GM15510 (cell line): ENCODE measurements at regions not wholly inside any gene's neighbourhood (a gene's known extent, or its start where the extent isn't known, plus 50 kb on each side); places are given as distances from the start of the nearest gene placed in this dataset.

Experiments used
- POLR2A ChIP-seq: IDR thresholded peaks from 3 replicates; pipeline ENCODE4 v1.6.1; 2011; ENCODE audit warnings: borderline replicate concordance; ENCODE audit not compliant: insufficient read length; ENCODE audit errors: extremely low read depth

GRCh38 chr14:50003213-50004021, 110.5 kb downstream of the ARF6 start:
- peak; percentile 82 for TF ChIP-seq POLR2A

DNA sequence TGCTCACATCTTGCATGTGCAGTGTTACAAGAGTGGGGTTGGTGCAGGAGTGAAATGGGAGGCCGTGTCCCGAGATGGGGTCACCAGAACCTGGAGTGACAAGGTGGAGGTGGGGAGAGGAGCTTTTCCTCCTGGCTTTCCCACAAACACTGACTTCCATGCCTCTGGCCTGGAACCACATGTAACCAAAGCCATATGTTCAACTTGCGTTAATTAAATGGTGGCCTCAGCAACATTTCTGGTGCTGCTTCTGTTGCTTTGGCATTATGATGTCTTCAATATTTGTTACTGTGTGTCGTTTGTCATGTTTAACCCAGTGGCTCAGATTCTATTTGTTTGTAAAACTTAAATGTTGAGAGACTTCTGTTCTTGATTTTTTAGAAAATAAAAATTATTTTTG, 110.2 kb downstream of the VCPKMT start:
- no peak for TF ChIP-seq POLR2A

DNA sequence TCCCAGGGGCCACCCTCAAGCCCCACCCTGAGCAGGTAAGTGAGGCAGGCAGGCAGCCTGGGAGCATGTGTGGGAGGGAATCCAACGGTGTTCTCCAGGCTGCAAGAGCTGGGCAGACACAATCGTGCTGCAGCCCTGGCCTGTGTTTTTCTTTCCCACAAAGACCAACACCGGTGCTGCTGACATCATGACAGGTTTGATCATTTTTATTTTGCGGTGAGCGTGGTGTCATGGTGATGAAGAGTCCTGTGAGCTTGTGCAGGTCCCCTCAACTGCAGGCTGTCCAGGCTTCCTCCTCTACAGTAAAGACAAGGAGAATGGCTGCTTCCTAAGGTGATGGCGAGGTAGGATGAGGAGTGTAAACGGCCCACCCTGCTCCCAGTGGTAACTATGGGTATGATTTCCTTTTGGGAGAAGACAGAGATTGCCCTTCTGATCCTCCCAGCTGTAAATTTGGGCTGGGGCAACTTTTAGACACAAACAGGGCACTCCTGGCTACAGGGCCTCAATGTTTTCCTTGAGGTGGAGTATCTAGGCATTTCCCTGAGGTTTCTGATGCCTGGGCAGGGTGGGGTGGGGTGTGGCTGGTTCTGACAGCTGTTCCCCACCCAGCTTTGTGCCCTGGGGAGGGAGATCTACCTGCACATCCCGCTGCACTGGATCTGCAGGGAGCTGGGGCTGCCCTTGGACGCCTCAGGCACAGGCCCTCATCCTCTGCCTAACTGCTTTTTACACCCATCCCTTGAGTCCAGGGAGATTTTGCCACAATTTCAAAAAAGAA, 109.1 kb downstream of the VCPKMT start:
- no peak for TF ChIP-seq POLR2A

GRCh38 chr14:50008562-50008961, 107.8 kb downstream of the VCPKMT start:
- TF ChIP-seq POLR2A: no peak

GRCh38 chr14:50008974-50009373, 107.4 kb downstream of the VCPKMT start:
- TF ChIP-seq POLR2A: no peak

DNA sequence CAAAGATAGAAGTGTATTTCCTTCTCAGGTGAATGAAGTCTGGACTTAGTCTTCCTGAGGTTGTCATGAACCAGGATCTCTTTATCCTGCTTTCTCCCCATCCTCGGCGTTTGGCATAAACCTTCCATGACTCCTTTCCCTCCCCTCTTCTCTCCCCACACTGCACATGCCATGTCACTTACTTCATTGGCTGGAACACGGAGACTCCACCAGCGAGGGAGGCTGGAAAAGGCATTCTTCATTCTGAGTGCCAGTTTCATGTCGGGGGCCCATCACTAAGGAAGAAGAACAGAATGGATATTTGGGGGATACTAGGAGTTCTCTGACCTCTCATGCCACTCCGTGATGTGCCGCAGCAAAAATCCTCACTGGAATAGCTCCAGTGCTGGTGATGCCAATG, 105.6 kb downstream of the VCPKMT start:
- TF ChIP-seq POLR2A: no peak

DNA sequence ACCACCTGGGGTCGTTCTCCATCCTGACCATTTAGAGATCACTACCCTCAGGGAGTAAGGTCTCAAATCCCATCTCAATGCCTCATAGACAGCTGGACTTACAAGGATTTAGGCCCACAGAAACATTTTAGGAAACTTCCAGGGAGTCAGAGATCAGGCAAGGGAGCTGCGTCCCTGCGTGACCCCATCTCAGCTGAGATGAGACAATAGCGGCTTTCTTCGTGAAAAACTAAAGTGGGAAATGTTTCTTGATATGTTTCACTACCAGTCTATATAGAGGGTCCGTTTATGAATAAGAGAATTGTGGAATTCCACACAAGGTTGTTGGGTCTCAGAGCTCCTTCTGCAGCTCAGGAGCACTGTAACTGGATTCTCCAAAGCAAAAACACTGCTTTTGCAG, 105.1 kb downstream of the VCPKMT start:
- TF ChIP-seq POLR2A: no peak

GRCh38 chr14:50012644-50013043, 103.7 kb downstream of the VCPKMT start:
- no peak for TF ChIP-seq POLR2A

DNA sequence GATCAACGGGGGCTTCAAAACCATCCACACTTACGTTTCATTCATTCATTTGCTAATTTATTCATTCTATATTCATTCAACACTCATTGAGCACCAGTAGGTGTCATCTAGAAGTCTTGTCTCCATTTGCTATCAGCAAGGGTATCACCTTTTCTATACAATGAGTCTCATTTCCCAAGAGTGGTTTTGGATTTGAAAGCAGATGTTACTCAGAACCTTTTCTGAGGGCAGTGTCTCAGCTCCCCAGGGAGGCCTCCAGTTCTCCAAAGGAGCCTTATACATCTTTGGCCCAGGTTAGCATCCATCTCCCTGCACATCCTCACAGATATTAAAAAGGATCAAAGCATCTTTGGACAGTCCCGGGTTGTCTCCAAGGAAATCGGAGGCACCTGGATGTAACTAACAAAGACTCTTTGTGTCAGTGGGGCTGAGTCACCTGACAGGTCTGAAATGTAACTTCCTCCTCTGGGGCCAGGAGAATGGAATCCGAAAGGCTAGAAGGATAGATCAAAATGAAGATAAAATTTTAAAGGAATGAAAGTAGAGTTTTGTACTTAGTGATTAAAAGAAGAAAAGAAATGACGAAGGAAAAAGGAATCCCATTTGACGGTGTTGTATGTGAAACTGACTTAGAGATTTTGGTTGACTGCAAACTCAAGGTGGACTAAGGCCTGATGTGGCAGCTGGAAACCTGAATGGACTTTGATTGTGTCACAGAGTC, 103.0 kb downstream of the VCPKMT start:
- TF ChIP-seq POLR2A: no peak

GRCh38 chr14:50013934-50014333, 102.4 kb downstream of the VCPKMT start:
- no peak for TF ChIP-seq POLR2A

DNA sequence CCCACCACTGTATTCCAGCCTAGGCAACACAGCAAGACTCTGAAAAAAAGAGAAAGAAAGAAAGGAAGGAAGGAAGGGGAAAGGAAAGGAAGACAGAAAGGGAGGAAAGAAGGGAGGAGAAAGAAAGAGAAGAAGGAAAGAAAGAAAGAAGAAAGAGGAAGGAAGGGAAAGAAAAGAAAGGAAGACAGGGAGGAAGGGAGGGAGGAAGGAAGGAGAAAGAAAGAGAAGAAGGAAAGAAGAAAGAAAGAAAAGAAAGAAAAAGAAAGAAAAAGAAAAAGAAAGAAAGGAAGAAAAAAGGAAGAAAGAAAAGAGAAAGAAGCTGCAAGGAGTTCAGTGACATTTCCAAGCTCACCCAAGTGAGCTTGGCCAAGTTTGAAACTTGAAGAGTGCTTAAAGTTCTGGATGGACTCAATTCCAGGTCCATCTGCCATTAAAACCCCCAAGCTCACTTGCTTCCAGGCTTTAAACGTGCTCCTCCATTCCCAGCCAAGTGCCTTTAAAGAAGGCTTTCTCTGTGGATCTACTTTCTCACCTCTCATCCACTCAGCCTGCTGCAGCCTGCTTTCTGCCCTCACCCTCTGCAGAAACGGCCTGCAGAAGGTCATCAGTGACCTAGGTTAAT, 101.5 kb downstream of the VCPKMT start:
- TF ChIP-seq POLR2A: no peak

DNA sequence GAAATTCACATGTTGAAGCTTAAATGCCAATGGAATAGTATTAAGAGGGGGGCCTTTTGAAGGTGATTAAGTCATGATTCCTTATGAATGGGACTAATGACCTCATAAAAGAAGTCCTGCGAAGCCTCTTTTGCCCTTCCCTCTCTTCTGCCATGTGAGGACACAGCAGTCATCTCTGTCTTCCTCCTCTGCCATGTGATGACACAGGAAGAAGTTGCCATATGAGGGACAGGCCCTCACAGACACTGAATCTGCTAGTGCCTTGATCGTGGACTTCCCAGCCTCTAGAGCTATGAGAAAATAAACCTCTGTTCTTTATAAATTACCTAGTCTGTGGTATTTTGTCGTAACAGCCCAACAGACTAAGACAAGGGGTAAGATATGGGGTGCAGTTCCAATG, 100.7 kb downstream of the VCPKMT start:
- TF ChIP-seq POLR2A: no peak

DNA sequence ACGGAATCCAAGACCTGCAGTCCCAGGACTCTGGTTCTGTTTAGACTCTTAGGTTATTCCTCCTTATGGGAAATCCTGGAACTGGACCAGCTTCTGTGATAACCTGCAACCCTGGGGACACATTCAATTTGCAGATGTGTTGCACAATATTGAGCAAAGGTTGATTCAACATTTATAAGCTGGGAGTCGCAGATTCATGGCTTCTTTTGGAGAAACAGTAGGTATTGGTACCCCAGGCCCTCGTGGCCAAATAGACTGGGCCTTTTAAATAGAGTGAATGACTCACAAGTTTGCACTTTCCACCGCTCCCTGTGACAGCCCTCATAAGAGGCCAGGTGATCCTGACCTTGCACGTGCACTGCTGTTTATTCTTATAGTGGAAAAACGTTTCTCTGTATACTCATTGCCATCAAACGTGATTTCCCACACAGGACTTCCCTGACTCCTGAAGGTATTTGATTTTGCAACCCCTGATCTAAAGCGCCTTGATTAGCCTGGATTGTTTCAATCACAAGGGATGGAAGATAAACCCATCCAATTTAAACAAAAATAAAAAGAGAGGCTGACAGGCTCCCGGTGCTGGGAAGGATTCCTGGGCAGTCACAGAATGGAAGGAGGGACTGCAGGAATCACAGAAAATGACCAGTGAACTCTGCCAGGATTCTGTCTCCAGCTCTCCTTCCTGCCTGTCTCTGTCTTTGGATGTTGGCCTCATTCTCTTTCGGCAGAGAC, 98.0 kb downstream of the VCPKMT start:
- TF ChIP-seq POLR2A: no peak

DNA sequence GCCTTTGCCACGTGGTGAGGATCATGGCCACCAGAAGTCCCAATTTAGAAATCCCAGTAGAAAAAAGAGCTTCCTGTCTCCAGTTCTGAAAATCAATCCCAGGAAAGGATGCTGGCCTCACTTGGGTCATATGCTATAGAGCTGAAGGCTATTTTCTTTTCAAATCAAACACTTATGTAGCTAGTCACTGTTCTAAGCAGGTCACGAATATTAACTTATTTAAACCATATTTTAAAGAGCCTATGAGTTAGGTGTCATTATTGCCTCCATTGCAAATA, 97.5 kb downstream of the VCPKMT start:
- TF ChIP-seq POLR2A: no peak

DNA sequence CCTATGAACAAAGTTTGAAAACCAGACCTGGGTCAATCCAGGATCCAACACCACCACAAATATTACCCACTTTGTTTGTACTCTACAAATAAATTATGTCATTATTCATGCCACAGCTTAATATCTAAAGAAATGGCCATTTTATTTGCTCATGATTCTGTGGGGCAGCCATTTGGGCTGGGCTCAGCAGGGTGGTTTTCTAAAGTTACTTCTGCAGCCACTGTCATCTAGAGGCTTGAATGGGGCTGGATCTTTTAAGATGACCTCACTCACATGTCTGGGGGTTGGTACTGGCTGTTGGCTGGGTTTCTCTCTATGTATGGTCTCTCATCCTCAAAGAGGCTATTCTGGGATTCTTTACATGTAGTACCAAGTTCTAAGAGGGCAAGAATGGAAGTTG, 96.2 kb downstream of the VCPKMT start:
- no peak for TF ChIP-seq POLR2A

DNA sequence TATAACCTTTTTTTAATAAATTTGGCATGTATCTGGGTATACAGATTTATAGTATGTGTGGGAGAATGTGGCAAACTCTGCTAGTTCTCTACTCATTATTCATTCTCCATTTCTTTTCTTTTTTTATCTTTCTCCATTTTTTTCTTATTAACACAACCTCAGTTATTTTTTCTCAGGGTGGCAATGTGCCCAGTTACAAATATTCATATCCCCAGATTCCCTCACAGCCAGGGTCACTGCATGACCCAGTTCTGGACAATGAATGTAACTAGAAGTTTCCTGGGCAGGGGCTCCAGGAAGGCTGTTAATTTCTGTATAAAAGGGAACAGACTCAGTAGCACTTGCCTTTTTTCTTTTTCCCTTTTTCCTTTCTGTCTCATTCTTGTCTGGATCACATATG, 95.6 kb downstream of the VCPKMT start:
- no peak for TF ChIP-seq POLR2A
